Ureter (tissue), 1 donor: ENCODE measurements at regions not wholly inside any gene's neighbourhood (a gene's known extent, or its start where the extent isn't known, plus 50 kb on each side); places are given as distances from the start of the nearest gene placed in this dataset.

ENCODE experiments used
- DNase-seq: peaks from one replicate; pipeline ENCODE4 v3.0.0-alpha.2; 2020; ENCODE audit warnings: low spot score
- donor health status: DM: yes; HTN: yes; CAD: no.

DNA sequence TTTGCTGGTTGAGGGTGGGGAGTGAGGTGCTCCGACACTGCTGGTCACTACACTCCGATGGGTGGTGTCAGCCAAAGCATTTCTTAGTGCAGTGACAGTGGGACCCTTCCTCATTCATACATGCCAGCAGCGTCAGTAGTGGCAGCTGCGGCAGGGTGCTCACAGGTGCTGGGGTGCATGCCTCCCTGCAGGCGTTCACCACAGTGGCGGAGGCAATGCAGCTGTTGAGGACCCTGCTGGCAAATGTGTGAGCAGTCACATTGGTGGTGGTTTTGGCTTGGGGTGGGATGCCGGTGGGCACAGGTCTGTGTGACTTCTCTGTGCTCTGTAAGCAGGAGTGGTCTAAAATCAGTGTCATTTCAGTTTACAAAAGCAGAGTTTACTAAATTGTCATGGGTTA is 464.6 kb downstream of the FUT8 start:
- no peak for DNase-seq

DNA sequence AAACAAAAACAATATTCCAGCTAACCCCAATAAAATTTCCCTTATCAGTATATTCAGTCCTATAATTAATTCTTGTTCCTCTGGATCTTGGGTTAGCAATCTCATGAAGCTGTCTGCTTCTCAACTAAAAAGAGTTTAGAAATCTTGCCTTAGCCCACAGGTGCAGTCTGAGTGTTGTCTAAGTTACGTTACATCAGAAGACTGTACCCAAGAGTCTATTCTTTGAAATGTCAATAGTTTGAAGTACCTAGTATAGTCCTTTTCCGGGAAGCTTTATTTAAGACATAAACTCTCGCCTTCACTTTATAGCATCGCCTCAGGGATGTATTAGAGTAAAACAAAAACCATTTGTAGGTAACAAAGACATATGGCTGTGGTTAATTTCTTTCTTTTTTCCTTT is 465.1 kb downstream of the FUT8 start:
- DNase-seq: no peak

DNA sequence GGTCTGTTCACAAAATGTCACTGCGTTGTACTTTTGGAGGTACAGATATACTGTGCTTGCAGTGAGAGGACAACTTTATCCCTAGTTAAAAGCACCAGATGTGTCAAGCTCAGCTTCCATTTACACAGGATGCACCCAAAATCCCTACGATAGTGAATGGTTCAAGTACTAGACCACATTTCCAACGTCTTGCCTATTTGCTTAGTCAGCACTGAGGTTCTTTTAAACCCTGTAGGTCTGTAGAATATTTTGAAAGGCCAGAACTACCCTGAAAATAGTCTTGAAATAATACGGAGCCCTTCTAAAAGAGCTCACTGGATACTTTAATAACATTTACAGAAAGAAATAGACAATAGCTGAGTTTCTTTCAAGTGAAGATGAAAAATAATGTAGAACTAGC is 466.1 kb downstream of the FUT8 start:
- no peak for DNase-seq

DNA sequence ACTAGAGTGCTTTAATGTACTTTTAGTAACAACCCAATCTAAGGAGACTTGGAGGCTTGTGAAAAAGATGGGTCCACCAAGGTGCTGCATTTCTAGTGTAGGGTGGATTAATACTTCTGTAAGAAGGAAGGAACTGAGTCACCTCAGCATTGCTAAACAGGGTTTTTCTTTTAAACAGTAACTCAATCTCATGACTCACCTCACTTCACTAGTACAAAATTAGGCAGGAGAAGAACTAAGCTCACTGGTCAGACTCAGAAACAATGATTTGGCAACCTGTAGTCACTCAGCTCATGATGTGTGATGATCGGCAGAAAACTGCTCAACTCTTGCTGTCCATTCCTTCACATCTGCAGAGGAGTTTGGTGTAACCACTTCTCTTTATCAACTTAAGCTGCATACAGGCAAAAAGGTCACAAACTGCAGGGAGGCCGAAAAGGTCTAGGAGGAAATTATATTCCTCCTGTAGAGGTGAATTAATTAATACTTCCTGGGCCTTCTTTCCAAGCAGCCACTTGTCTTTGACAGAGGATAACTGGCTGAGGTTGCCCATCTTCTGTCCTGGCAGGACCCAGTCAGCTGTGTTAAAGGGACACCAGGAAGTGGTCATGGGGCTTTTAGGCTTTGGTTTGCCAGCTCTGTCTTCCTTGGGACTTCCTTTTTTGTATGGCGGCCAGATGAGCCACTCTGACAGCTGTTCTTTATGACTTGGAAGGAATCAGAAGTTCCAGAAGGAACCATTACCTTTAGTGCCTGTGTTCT is 466.9 kb downstream of the FUT8 start:
- no peak for DNase-seq

DNA sequence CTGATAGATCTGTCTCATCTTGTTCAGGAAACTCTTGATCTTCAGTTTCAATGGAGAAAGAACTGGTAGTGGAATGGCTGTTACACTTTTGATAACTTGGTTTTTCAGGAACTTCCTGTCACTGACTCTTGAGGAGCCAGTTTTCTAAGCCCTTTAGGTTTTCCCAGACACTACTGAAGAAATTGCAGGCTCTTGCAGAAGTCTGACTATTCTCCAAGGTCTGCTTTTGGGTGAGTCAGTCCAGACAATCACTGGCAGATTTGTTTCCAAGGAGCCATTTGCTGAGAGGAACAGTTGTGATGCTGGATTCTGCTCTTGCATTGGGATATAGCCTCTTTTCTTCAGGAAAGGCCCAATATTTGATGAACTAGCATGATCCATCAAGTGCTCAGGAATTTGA is 468.0 kb downstream of the FUT8 start:
- no peak for DNase-seq

DNA sequence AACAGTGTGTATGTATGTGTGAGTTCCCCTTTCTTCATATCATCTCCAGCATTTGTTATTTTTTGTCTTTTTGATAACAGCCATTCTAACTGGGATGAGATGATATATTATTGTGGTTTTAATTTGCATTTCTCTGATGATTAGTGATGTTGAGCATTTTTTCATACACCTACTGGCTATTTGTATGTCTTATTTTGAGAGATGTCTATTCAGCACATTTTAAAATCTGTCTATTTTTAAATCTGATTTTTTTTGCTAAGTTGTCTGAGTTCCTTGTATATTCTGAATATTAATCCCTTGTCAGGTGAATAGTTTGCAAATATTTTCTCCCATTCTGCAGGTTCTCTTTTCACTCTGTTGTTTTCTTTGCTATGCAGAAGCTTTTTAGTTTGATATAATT is 469.1 kb downstream of the FUT8 start:
- no peak for DNase-seq

DNA sequence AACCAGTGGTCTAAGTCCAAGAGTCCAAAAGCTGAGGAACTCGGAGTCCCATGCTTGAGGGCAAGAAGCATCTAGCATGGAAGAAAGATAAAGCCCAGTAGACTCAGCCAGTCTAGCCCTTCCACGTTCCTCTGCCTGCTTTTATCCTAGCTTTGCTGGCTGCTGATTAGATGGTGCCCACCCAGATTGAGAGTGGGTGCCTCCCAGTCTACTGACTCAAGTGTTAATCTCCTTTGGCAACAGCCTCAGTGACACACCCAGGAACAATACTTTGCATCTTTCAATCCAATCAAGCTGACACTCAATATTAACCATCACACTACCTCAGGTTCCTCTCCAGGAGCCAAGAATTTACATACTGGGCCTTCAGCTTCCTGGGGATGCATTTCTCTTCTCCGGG is 476.1 kb downstream of the FUT8 start:
- no peak for DNase-seq

DNA sequence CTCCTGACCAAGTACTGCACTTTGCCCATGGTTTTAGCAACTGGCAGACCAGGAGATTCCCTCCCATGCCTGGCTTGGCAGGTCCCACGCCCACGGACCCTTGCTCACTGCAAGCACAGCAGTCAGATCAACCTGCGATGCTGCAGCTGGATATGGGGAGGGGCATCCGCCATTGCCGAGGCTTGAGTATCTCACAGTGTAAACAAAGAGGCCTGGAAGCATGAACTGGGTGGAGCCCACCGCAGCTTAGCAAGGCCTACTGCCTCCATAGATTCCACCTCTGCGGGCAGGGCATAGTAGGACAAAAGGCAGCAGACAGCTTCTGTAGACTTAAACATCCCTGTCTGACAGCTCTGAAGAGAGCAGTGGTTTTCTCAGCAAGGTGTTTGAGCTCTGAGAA is 479.8 kb downstream of the FUT8 start:
- no peak for DNase-seq

DNA sequence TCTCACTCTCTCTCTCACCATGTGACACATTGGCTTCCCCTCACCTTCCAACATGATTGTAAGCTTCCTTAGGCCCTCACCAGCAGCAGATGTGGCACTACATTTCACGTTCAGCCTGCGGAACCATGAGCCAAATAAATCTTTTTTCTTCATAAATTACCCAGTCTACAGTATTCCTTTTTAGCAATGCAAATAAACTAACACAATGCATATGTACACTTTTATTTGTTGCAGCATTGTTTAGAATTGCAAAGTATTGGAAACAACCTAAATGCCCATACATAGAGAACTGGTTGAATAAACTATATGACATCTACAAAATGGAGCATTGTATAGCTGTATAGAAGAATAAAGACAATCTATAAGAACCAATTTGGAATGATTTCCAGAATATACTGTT is 487.6 kb downstream of the FUT8 start:
- no peak for DNase-seq

DNA sequence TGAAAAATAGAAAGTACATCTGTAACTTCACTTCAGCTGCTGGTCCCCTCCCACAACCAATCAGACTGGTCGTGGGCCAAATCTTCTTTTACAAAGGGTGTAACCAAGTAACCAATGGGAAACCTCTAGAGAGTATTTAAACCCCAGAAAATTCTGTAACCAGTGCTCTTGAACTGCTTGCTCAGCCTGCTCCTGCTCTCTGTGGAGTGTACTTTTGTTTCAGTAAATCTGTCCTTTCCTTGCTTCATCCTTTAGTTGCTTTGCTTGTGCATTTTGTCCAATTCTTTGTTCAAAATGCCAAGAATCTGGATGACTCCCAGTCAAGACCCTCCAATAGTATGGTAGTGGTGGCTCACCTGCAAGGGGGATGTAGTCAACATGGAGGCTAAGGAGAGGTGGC is 489.1 kb downstream of the FUT8 start:
- DNase-seq: no peak

DNA sequence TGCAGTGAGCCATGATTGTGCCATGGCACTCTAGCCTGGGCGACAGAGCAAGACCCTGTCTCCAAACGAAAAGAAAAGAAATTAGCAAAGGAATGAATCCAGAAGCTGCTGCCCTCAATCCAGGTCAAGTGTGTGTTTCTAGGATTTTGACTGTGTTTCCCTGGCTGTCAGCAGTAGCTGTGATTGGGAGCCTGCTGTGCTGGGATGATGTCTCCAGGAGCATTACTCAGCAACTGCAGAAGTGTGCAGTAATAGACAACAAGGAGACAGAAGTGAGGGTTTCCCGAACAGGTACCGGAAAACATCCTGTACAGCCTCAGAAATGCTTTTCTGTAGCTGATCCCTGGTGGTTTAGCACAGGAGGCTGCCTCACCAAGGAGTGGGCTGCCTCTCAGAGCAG is 492.5 kb downstream of the FUT8 start:
- DNase-seq: no peak

DNA sequence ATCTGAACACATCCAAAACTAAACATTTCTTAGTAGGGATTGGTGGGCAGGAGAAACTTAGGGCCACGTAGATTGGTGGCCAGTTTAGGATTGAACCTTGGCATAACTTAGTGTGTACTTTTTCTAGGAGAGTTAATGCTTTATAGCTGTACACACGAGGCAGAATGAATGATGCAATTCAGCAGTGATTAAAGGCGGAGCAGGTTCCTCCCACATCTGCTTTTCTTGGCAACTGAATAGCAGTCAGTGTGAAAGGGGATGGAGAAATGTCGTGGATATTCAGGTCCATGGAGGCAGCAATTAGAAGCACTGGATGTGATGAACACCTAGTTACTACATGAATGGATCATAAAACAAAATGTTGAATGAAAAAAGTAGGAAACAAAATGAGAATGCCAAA is 493.8 kb downstream of the FUT8 start:
- DNase-seq: no peak

DNA sequence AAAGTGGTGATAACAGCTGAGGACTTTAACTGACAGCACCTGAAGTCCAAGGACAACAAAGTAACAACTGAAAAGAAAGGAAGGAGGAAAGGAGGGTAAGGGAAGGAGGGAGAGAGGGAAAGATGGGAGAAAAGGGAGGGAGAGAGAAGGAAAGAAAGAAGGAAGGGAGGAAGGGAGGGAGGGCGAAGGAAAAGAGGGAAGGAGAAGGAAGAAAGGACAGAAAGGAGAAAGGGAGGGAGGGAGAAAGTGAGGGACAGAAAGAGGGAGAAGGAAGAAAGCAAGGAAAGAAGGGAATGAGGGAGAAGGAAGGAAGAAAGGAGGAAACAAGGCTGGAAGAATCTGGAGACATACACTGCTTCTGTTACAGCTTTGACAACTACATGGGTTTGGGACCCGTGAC is 494.4 kb downstream of the FUT8 start:
- no peak for DNase-seq

DNA sequence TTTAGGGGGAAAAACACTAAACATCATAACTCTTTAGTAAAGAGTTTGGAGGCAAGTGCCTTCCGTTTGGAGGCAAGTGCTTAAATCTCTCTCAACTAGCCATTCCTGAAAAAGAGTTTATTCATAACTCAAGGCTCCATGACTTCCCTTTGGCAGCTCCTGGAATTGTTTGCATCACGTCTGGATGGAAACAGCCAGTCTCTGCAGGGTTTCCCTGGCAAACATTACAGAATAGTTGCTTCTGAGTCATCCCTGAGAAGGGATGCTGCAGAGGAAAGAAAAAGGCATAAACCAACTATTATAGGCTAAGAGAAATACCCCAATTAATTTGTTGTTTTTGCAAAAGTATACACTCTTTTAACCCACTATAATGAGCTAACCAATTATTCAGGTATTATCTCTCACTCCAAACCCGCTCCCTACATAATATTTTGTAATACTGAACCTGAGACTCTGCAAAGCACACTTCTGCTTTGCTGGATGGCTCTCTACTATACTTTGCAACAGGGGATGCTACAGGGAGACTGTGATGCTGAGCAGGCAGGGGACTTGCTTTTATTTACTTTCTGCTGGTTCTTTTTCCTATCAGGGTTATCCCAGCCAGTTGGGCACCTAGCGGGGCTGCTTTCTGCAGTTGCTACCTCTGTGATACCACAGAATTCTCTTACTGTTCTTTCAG is 497.7 kb downstream of the FUT8 start:
- DNase-seq: no peak

DNA sequence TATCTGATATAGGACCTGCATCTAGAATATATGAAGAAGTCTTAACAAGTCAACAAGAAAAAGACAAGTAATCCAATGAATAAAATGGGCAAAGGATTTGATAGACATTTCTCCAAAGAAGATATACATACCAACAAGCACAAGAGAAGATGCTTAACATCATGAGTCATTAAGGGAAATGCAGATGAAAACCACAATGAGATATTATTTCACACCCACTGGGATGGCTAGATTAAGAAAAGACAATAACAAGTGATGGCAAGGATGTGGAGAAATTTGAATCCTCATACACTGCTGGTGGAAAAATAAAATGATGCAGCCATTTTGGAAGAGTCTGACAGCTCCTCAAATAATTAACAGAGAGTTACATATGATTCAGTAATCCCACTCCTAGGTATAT is 502.6 kb downstream of the FUT8 start:
- no peak for DNase-seq

DNA sequence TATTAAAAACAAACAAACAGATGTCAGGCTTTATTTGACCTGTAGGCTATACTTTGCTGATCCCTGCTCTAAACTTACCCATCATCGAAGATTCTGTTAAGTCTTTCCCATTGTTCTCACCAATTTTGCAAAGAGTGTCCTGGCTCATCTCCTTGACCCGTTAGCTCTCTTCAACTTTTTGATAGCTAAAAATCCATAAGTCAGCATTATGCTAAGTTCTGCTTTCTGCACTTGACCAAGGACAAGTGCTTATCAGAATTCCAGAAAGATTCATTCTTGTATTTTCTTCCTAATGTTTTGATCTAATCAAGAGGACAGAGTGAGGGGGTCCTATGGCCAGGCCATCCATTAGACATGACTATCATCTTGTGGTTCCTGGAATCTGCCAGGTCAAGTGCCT is 503.5 kb downstream of the FUT8 start:
- no peak for DNase-seq

DNA sequence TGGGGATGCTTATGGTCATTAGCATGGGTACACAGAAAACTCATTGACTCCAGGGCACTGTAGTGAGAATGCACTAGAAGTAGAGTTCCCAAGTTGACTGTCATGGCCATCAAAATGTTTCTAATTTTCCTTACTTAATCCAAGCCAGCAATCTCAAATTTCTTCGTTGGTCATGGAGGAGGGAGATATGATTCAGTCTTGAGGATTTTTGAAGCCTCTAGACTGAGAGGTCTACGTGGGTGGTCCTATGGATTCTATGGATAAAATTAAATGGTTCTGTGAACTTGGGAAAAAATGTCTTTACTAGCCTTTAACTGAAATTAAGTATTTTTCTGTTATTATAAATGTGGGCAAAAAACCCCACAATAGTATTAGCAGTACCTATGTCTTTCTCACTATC is 508.5 kb downstream of the FUT8 start:
- no peak for DNase-seq

DNA sequence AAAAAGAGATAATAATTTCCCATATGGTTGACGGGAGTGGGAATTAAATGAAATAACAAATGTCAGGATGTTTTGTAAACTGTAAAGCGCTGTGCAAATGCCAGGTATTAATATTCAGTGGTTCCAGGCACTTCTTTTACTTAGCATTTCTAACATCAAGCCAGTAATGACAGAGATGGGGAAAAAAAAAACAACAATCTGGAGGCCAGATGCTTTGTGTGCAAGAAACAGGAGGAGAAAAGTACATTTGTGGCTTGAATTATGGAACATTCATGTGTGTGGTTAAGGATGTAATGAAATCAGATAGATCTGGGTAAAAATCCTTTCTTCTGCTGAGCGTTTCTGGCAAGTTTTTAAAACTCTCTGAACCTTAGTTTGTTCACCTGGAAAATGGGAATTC is 509.6 kb downstream of the FUT8 start:
- DNase-seq: no peak

DNA sequence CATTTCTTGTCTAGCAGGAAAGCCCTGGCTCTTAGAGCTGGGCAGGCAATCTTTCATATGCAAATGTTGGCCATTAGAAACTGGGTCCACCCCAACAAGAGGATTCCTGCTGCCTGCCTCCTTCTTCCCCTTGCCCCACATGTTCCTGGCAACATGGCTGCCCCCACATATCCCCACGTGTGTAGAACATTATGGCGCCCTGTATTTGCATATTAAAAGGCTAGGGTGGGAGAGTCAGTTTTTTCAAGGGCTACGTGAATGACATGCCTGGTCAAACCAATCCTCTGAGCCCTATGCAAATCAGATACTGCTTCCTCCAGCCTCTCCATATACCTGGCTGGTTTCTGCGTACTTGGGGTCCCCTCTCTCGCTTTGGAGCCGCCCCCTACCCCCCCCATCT is 514.0 kb downstream of the FUT8 start:
- DNase-seq: no peak

DNA sequence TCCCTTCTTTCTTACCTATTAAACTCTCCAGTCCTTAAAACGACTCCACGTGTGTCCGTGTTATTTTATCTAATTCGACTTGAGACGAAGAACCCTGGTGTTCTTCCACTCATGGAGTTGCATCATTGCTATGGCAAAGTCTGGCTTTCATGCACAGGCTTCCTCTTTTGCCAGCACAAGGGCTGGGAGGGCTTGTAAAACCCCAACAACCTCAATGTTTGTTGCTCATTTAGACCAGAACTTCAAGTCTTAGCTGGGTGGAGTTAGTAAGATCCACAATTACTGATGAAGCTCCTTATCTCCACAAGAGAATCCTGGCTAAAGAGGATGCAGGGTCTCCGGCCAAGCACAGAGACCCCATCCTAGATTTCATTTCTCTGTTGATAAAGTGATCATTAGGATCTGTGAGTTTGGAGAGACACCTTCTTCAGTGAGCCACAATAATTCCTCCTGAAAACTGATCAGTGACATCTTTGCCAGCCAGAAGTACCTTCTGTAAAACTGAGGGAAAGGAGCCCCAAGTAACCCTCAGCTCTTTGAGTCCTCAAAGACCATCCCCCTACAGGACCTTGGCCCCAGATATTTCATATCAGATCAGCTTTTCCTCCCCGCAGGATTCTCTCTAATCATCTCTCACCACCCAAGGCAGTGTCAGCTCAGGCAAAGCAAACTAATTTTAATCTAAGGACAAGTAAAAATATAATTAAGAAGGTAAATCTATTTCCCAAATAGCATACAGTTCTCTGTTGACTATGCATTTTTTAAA is 514.6 kb downstream of the FUT8 start:
- no peak for DNase-seq

DNA sequence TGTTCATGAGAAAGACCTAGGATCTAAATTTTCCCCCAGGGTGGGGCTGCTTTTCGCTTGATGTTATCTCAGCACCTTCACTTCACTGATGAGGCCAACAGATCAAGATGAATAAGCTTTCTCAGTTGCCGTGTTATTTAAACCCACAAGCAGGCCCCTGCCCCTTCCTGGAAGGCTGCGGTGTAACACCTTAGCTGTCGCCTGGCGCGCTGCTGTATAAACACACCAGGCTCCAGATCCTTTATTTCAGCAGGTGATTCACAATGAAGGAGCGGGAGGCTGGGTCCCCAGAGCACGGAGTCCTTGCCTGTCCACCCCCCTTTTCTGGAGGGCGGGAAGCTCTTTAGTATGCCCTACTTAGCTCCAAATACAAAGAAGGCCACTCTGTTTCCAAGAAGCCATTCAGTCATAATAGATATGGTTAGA is 515.4 kb downstream of the FUT8 start:
- DNase-seq: no peak

DNA sequence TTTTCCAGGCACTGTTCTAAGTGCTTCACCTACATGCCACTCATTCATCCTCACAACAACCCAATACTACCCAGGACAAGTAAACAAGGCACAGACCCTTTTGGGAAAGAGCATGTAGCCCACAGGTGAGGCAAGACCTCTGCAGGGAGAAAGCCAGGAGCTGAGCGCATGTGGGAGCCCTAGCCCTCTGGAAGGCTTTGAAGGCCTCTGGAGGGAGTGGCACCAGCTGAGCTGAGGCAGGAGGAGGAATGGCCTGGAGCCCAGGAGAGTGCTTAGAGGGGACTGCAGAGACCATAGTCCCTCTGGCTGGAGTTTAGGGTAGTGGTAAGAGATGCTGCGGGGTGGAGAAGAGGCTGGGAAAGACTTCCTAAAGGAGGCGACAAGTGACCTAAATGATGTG is 516.5 kb downstream of the FUT8 start:
- DNase-seq: no peak
